ENCODE measurements at regions not wholly inside any gene's neighbourhood (a gene's known extent, or its start where the extent isn't known, plus 50 kb on each side); places are given as distances from the start of the nearest gene placed in this dataset.

GRCh38 chr1:91073299-91073698 lies 51.5 kb upstream of the ZNF644 start:
- in situ Hi-C loops (cut with HindIII; ENCODE audit: low sequenced_read_pairs) = no loop called here
- TF ChIP-seq, protein P1, sequence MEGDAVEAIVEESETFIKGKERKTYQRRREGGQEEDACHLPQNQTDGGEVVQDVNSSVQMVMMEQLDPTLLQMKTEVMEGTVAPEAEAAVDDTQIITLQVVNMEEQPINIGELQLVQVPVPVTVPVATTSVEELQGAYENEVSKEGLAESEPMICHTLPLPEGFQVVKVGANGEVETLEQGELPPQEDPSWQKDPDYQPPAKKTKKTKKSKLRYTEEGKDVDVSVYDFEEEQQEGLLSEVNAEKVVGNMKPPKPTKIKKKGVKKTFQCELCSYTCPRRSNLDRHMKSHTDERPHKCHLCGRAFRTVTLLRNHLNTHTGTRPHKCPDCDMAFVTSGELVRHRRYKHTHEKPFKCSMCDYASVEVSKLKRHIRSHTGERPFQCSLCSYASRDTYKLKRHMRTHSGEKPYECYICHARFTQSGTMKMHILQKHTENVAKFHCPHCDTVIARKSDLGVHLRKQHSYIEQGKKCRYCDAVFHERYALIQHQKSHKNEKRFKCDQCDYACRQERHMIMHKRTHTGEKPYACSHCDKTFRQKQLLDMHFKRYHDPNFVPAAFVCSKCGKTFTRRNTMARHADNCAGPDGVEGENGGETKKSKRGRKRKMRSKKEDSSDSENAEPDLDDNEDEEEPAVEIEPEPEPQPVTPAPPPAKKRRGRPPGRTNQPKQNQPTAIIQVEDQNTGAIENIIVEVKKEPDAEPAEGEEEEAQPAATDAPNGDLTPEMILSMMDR (IDR thresholded peaks at IDR 0.05; ENCODE audit: low read depth, low read length, missing control alignments) = no peak

GRCh38 chr1:91071838-91072237 lies 50.0 kb upstream of the ZNF644 start:
- no peak for DNase-seq (ENCODE audit: low read depth)
- TF ChIP-seq, protein P1 (IDR thresholded peaks at IDR 0.05; ENCODE audit: low read depth, low read length, missing control alignments) = no peak
- no peak overlapping the region for H3K4me3 ChIP-seq (ENCODE audit: low read depth, low read length)
- in situ Hi-C loops (cut with HindIII; ENCODE audit: low sequenced_read_pairs) = no loop called here

More at GRCh38 chr1:91073299-91073698, 51.5 kb upstream of the ZNF644 start:
- H3K4me3 ChIP-seq (ENCODE audit: low read depth, low read length) = no peak overlapping the region
- no peak for DNase-seq (ENCODE audit: low read depth)
